Adipocyte (in vitro differentiated cells): ENCODE measurements at regions not wholly inside any gene's neighbourhood (a gene's known extent, or its start where the extent isn't known, plus 50 kb on each side); places are given as distances from the start of the nearest gene placed in this dataset.

Experiments used
- DNase-seq: peaks from one replicate; pipeline ENCODE4 v3.0.0-alpha.2; 2015; ENCODE audit warnings: low read depth
- H3K27me3 ChIP-seq: replicated peaks from 2 replicates; pipeline ENCODE4 v1.7.0; 2013; ENCODE audit warnings: mild to moderate bottlenecking, low read length, moderate library complexity; ENCODE audit not compliant: control insufficient read depth, insufficient read depth
- H3K36me3 ChIP-seq: 2 replicates; pipeline ENCODE4 v1.7.0; 2013; ENCODE audit warnings: low read length, mild to moderate bottlenecking, moderate library complexity; ENCODE audit not compliant: control insufficient read depth, insufficient read depth, severe bottlenecking
- H3K4me1 ChIP-seq: 2 replicates; pipeline ENCODE4 v1.7.0; 2013; ENCODE audit warnings: mild to moderate bottlenecking, low read length, moderate library complexity; ENCODE audit not compliant: control insufficient read depth, insufficient read depth
- H3K4me3 ChIP-seq: 2 replicates; pipeline ENCODE4 v1.7.0; 2013; ENCODE audit warnings: mild to moderate bottlenecking, low read length, moderate library complexity
- H3K9ac ChIP-seq: 2 replicates; pipeline ENCODE4 v1.7.0; 2013; ENCODE audit warnings: mild to moderate bottlenecking, low read length, moderate library complexity
- H3K9me3 ChIP-seq: 2 replicates; pipeline ENCODE4 v1.7.0; 2013; ENCODE audit warnings: mild to moderate bottlenecking, low read length, moderate library complexity; ENCODE audit not compliant: control insufficient read depth

GRCh38 chr14:23694949-23695663 lies 58.9 kb downstream of the DHRS2 start:
- peaks cover 35% of the 10 kb centered on the region for H3K27me3 ChIP-seq
- DNase-seq: peak; percentile 66

DNA sequence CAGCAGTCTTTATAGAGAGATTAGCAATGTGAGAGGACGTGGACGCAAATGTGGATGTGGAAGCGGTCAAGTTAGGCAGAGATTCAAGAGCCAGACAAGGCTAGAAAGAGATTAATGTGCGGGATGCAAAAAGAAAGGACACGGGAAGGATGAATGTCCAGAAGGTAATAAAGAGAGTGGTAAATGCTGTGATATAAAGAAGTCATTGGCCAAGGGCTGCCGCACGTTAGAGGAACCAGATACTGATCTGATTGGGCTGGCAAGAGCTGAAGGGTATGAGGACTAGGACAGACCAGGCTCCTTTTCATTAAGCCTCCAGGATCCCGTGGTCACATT lies 59.5 kb downstream of the DHRS2 start:
- Histone ChIP-seq H3K9me3 (no peaks in the 10 kb centered on the region), H3K4me1 (peaks cover 24% of the 10 kb centered on the region), H3K27me3 (peaks cover 39% of the 10 kb centered on the region), H3K9ac (peak overlapping the region; percentile 58), H3K36me3 (no peaks in the 10 kb centered on the region), H3K4me3 (peak overlapping the region; percentile 75)
- DNase-seq: peak; percentile 33

More at GRCh38 chr14:23694949-23695663, 58.9 kb downstream of the DHRS2 start:
- peak overlapping the region; percentile 75 for H3K4me3 ChIP-seq
- peak overlapping the region; percentile 58 for H3K9ac ChIP-seq
- peaks cover 24% of the 10 kb centered on the region for H3K4me1 ChIP-seq
- no peaks in the 10 kb centered on the region for H3K36me3 ChIP-seq
- H3K9me3 ChIP-seq: peaks cover 4% of the 10 kb centered on the region

- Histone ChIP-seq H3K36me3 (no peaks in the 10 kb centered on the region), H3K4me3 (no peak overlapping the region), H3K9ac (no peak overlapping the region), H3K4me1 (peaks cover 24% of the 10 kb centered on the region), H3K27me3 (peaks cover 38% of the 10 kb centered on the region), H3K9me3 (peaks cover 5% of the 10 kb centered on the region)
- no peak for DNase-seq
Observed at GRCh38 chr14:23696701-23697239, 60.6 kb downstream of the DHRS2 start.

DNA sequence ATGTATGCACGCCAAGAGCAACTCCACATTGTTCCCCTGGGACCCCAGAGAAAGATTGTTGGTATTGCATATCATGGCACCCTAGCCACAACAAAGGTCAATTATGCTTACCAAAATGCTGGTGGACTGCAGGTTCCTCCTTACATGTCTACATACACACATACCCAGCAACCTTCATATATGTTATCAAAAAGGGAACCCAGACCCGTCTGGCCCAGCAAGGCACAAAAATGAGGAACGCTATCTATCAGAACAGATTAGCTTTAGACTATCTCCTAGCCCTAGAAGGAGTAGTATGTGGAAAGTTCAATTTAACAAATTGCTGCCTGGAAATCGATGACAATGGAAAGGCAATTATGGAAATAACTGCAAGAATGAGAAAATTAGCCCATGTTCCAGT lies 61.5 kb downstream of the DHRS2 start:
- Histone ChIP-seq H3K27me3 (peaks cover 34% of the 10 kb centered on the region), H3K9me3 (peaks cover 14% of the 10 kb centered on the region), H3K36me3 (no peaks in the 10 kb centered on the region), H3K4me1 (peaks cover 24% of the 10 kb centered on the region), H3K4me3 (no peak overlapping the region), H3K9ac (no peak overlapping the region)
- DNase-seq: no peak

GRCh38 chr14:23702656-23703426 lies 66.7 kb downstream of the DHRS2 start:
- no peak for DNase-seq
- H3K4me3 ChIP-seq: no peak overlapping the region
- no peak overlapping the region for H3K9ac ChIP-seq
- peaks cover 11% of the 10 kb centered on the region for H3K27me3 ChIP-seq
- peaks cover 35% of the 10 kb centered on the region for H3K9me3 ChIP-seq
- no peaks in the 10 kb centered on the region for H3K36me3 ChIP-seq
- H3K4me1 ChIP-seq: no peaks in the 10 kb centered on the region

DNA sequence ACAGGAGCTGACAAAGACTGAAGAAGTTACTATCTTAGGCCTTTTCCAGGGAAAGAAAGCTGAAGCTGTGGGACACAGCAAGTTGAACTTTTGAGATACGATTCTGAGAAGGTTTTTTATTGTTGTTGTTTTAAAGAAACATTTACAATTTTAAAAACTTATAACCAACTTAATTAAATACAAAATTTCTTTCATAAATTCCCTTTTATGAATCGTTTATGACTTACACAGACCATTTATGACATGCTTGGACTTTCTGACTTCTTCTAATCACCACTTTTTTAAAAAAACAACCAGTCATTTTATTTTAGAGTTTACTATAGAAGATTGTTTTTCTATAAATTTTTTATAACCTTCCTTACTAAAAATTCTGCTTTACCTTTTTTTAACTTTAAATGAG lies 68.7 kb downstream of the DHRS2 start:
- no peak overlapping the region for H3K4me3 ChIP-seq
- no peaks in the 10 kb centered on the region for H3K4me1 ChIP-seq
- no peak overlapping the region for H3K9ac ChIP-seq
- peaks cover 6% of the 10 kb centered on the region for H3K27me3 ChIP-seq
- no peak for DNase-seq
- peaks cover 43% of the 10 kb centered on the region for H3K9me3 ChIP-seq
- no peaks in the 10 kb centered on the region for H3K36me3 ChIP-seq

DNA sequence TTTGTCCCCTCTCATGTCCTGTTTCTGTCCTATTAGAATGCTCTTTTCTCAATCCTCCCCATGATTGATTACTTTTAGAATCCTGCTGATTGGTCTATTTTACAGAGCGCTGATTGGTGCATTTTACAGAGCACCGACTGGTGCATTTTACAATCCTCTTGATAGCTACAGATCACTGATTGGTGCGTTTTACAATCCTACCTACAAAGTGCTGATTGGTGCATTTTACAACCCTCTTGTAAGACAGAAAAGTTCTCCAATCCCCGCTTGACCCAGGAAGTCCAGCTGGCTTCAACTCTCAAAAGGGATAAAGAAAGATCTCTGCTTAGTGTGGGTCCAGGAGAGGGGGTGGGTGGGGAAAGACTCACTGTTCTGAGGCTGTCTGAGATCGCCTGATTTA lies 71.3 kb downstream of the DHRS2 start:
- Histone ChIP-seq H3K4me3 (no peak overlapping the region), H3K9me3 (peaks cover 32% of the 10 kb centered on the region), H3K27me3 (peaks cover 5% of the 10 kb centered on the region), H3K9ac (no peak overlapping the region), H3K4me1 (no peaks in the 10 kb centered on the region), H3K36me3 (no peaks in the 10 kb centered on the region)
- no peak for DNase-seq

GRCh38 chr14:23708343-23708742 lies 72.2 kb downstream of the DHRS2 start:
- Histone ChIP-seq H3K36me3 (no peaks in the 10 kb centered on the region), H3K9me3 (peaks cover 26% of the 10 kb centered on the region), H3K9ac (no peak overlapping the region), H3K27me3 (peaks cover 5% of the 10 kb centered on the region), H3K4me1 (no peaks in the 10 kb centered on the region), H3K4me3 (no peak overlapping the region)
- no peak for DNase-seq

DNA sequence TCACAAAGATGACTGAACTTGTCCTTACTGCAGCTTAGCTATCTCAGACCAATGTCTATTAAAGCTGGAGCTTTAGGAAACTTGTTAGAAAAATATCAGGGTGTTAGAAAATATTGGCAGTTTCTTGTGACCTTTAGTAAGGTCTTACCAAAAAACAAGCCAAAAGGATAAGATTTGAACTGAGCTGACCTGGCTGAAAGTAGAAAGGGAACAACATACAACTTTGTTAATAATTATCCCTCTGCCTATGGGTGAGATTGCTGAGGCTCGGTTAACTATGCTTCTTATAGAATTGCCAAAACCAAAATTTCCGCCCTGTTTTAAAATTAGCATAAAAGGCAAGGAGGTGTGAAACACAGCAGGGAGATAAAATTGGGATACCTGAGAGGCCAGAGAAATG lies 73.8 kb downstream of the DHRS2 start:
- no peaks in the 10 kb centered on the region for H3K4me1 ChIP-seq
- peaks cover 5% of the 10 kb centered on the region for H3K27me3 ChIP-seq
- no peak overlapping the region for H3K4me3 ChIP-seq
- H3K9ac ChIP-seq: no peak overlapping the region
- peaks cover 14% of the 10 kb centered on the region for H3K9me3 ChIP-seq
- DNase-seq: no peak
- no peaks in the 10 kb centered on the region for H3K36me3 ChIP-seq

DNA sequence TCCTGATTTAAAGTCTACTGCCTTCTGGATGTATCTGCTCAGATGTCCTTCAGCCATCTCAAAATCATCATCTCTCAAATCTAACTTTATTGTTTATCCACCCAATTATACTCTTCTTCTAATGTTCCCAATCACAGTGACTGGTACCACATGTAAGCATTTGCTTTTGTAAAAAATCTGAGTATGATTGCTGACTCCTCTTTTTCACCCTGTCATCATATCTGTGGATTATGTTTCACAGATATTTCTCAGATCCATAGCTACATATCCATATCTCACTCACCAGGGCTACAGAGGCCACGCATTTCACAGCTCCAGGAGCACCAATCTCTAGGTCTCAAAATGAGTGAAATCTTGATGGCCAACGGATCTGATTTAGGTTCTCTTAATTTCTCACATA lies 76.1 kb downstream of the DHRS2 start:
- H3K36me3 ChIP-seq: no peaks in the 10 kb centered on the region
- H3K9me3 ChIP-seq: peaks cover 7% of the 10 kb centered on the region
- H3K4me3 ChIP-seq: no peak overlapping the region
- peaks cover 5% of the 10 kb centered on the region for H3K27me3 ChIP-seq
- no peaks in the 10 kb centered on the region for H3K4me1 ChIP-seq
- no peak for DNase-seq
- H3K9ac ChIP-seq: no peak overlapping the region

DNA sequence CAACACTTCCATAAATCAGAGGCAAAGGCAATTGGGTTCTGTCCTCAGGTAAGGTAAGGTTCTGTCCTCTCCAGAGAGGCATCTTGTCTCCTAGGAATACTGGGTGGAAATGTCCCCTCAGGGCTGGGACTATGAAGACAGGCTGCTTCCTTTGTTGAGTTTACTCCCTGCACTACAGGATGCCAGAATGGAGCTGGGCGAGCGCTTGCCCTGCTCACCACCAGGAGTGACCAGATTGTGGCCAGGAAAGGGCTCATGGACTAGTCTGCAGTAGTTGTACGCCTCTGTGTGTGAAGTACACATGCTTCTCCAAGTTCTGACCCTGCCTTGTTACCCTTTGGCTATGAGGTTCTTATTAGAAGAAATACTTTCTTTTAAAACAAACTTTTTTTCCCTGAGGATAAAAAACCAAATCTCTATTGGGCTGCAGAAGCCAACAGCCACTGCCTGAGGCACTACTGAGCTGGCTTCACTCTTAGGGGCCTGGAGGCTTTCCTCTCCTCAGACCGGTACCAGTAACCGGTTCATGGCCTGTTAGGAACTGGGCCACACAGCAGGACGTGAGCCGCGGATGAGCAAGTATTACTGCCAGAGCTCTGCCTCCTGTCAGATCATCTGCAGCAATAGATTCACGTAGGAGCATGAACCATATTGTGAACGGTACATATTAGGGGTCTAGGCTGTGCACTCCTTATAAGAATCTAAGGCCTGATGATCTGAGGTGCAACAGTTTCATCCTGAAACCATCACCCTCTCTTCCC lies 83.2 kb downstream of the DHRS2 start:
- Histone ChIP-seq H3K27me3 (peaks cover 7% of the 10 kb centered on the region), H3K36me3 (no peaks in the 10 kb centered on the region), H3K4me3 (no peak overlapping the region), H3K4me1 (no peaks in the 10 kb centered on the region), H3K9ac (no peak overlapping the region), H3K9me3 (no peaks in the 10 kb centered on the region)
- DNase-seq: no peak
